ENCODE measurements at regions not wholly inside any gene's neighbourhood (a gene's known extent, or its start where the extent isn't known, plus 50 kb on each side); places are given as distances from the start of the nearest gene placed in this dataset.

DNA sequence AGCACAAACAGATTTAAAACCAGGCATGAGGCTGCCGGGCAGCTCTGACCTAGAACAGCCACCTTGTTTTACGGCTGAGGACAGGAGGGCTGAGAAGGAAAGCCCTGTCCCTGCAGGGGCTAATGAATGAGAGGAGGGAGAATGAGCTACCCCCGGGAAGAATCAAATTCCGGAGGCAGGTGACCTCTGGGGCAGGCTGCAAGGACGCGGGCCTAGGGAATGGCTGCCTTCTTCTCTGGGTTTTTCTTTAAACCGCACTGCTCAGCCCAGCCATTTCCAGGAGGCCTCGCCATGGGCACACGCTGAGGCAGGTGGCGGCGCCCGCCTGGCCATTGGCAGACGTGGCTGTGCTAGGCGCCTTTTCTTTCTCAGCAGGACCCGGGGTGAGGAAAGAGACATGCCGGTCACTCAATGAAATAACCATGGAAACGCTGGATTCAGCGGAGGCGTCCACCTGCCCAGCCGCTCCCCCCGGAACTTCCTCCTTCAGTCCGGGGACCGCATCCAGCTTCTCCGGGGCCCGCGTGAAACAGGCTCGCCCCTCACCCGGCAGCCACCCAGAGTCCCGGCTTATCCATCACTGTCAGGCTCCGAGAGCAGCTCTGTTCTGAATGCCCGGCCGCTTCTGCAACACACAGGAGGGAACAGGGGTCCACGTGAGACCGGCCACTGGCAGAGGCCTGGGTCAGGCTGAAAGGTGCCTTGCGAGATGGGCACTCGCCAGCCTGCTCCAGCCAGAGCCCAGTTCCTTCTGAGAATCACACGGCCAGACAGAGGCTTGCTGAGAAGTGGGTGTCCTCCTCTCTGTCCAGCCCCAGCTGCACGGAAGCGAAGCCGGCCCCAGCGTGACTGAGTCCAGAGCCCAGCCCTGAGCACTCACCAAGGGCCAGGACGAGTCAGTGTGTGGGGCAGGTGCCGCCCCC, 82.1 kb downstream of the PDGFA start:
- DNase-seq (ENCODE audit: low read depth): no peak

DNA sequence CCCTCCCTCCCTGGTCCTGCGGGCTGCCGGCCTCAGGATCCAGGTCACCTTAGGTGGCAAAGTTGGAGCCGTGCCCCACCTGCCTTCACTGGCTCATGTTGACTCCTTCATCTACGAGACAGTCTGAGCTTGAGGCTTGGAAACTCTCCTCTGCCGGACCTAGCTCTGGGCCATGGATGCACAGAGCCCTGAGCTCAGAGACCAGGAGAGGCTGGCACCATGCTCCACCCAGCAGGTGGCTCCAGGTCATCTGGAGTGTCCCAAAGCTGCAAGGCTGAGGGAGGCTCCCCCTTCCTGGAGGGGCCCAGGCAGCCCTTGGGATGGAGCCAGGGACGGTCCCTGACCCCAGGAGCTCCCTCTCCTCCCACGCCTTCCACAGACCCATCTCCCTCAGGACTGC, 81.3 kb downstream of the PDGFA start:
- DNase-seq (ENCODE audit: low read depth): no peak

DNA sequence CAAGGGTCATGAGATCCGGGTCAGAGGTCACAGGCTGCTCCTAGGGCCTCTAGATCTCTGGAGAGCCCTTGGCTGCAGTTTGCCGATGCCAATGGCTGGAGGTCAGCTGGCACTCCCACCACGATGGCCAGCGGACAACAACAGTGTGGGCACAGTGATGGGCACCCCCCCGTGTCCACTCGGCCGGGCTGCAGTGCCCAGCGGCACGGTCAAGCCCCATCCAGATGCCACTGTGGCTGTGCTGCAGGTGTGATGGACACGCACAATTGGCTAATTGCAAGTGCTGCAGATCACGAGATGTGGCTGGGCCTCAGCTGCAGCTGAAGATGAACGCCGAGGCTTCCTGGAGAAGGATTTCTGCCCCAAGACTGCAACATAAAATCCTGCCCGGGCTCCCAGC, 80.7 kb downstream of the PDGFA start:
- no peak for DNase-seq (ENCODE audit: low read depth)

DNA sequence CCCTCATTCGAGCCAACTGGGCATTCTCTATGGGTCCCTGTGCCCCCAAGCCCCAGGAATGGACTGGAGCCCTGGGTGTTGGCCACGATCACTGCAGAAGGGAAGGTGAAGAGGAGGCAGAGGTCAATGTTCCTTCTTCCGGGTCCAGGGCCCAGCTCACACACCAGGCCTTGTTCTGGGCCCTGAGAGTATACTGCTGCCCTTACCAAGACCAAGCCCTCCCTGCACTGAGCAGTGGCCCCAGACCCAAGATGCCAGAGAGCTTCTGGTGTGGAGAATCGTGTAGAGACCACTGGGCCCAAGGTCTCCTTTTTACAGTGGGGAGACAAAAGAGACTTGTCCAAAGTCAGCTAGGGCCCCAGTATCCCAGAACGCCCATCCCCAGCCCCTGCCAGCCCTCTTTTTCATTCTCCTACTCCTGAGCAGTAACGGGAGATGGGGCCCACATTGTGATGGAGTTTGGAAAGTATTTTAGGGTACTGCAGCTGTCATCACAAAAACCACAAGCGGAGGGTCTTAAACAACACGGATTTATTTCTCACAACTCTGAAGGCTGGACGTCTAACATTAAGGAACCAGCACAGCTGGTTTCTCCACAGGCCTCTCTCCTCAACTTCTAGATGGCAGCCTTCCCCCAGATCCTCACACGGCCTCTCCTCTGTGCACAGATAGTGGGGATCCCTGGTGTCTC, 79.4 kb downstream of the PDGFA start:
- DNase-seq (ENCODE audit: low read depth): no peak

DNA sequence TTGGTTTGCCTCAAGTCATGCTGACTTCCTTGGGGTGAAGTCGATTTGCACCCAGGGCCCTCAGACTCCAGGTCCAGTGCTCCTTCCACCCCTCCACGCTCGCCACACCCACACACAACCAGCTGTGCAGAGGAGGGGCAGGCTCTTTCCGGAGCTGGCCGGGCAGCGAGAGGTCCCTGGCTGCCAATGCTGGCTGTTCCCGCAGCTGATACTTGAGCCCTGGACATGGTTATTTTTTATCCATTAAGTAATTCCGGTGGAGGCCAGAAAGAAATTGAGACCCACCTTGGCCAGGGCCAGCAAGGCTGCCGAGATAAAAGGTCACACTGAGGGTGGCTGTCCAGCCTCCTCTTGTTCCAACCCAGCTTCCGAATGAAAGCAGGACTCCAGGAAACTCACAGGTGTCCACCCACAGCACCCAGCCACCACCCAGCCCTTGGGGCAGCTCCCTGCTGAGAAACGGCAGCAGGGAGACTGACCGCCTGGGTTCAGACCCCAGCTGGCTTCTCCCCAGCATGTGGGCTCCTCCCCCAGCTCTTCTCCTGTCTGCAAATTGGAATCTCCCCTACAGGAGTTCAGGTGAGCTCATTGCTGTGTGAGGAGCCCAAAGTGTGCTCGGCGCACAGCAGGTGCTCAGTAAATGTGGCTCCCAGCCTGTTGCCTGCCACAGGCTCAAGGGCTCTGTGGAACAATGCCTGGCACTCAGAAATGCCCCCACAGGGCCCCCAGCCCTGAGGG, 77.8 kb downstream of the PDGFA start:
- DNase-seq (ENCODE audit: low read depth): no peak

DNA sequence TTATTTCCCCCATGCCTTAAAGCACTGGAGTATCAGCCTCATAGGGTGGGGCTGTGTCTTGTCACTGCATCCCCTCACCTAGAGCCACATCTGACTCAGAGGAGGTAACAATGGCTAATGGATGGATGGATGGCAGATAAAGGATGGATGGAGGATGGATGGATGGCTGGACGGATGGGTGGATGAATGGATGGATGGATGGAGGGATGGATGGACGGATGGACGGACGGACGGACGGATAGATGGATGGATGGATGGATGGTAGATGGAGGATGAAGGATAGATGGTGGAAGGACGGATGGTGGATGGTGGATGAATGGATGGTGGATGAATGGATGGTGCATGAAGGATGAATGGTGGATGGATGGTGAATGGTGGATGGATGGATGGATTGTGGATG, 77.2 kb downstream of the PDGFA start:
- DNase-seq (ENCODE audit: low read depth): no peak

DNA sequence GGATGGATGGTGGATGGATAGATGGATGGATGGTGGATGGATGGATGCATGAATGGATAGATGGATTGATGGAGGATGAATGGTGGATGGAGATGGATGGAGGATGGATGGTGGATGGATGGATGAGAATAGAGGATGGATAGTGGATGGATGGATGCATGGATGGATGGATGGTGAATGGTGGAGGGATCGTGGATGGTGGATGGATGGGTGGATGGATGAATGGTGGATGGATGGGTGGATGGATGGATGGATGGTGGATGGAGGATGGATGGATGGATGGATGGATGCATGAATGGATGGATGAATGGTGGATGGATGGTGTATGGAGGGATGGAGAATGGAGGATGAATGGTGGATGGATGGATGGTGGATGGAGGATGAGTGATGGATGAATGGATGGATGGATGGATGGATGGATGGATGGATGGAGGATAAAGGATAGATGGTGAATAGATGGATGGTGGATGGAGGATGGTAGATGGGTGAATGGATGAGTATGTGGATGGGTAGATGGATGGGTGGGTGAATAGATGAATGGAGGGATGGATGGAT, 76.3 kb downstream of the PDGFA start:
- DNase-seq (ENCODE audit: low read depth): no peak

DNA sequence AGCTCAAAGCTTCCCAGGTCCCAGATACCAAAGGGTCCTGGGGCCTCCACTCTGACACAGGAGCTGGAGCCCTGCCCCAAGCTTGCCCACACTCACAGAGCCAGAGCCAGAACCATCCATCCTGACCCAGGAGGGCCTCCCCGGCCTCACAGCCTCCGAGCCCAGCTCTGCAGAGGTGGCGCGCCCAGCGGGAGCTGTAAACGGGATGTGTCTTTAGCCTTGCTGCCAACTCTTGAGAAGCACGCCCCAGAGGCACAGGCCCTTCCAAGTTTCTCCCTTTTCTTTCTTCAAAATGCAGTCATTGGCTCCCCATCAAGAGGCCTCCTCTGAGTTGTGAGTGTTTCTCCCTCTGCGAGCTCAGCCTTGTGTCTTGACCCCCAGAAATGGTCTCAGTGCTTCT, 75.0 kb downstream of the PDGFA start:
- no peak for DNase-seq (ENCODE audit: low read depth)

DNA sequence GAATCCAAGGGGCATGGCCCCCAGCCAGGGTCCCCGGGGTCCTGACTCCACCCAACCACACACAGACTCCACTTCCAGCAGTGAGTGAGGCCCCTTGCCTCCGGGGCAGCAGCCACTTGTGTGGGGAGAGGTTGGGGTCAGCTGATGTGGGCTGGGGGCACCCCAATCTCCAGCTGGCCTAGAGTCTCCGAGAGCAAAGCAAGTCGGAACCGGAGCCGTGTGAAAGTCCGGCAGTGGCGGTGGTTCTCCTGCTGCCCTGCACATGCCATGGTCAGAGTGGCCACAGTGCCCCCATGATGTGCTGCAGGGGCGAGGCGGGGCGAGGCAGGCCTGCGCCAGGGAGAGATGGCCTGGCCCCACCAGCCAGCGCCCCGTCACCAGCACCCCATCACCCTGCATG, 74.6 kb downstream of the PDGFA start:
- DNase-seq (ENCODE audit: low read depth): no peak

DNA sequence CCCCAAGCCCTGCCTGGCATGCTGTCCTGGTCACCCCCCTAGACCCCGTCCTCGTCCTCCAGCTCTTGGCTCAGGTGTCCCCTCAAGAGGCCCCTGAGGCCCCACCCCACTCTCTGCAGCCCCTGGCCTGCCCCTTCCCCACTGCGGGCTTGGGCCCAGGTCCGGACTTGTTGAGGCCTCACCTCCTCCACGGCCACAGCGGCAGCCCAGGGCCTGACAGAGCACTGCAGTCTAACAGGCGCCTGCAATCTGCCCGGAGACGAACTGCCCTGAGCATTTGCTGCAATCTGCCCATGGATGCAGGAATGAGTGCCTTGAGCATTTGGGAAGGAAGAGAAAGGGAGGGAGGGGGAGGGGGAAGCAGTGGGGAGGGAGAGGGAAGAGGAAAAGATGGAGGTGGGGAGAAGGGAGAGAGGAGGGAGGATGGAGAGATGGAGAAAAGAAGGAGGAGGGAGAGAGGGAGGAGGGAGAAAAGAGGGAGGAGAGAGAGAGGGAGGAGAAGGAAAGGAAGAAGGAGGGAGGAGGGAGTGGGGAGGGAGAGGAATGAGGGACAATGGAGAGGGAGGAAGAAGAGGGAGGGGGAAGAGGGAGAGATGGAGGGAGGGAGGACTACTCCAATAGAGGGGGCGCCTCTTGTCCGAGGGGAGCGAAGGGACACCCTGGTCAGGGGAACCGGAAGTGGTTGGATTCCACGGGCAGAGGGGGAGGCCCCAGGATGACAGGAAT, 73.9 kb downstream of the PDGFA start:
- no peak for DNase-seq (ENCODE audit: low read depth)

DNA sequence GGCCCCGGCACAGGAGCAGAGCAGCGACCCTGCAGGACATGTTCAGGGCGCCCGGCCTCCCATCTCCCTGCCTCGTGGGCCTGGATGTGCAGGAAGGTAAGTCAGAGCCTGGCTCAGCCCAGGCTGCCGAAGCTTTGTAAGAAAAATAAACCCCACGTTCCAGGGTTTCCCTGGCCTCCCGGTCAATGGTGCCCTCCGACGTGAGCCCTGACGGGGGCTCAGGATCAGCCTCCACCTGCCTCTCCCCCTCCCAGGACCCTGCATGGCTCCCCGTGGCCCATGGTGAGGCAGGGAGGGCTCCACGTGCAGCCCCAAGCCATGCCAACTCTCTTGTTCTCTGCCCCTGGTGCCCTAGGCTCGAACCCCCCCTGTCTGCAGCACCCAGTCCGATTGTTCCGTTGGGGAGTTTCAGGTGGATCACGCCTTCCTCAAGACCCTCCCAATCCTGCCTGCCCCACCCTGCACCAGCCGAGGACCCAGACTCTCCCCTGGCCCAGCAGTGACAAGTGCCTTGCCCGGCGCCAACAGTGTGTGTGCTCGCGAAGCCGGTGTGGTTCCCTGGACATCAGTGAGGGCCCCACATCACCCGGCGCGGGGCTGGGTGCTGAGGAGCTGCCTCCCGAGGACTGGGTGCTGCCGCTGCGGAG, 73.2 kb downstream of the PDGFA start:
- no peak for DNase-seq (ENCODE audit: low read depth)

All from HT1080 (cell line).